SK-N-MC (cell line): ENCODE measurements at regions not wholly inside any gene's neighbourhood (a gene's known extent, or its start where the extent isn't known, plus 50 kb on each side); places are given as distances from the start of the nearest gene placed in this dataset.

Source experiments
- EZH2 ChIP-seq: fragments of 200-600 bp; sonication (generic); IDR thresholded peaks from one replicate; pipeline ENCODE4 v1.6.1; 2017; ENCODE audit warnings: antibody characterized with exemption
- FOXP2 ChIP-seq: optimal IDR thresholded peaks from 2 replicates; pipeline ENCODE3; 2011; ENCODE audit warnings: mild to moderate bottlenecking, moderate library complexity; ENCODE audit not compliant: insufficient read depth; ENCODE audit errors: extremely low read length, control extremely low read depth
- POLR2AphosphoS5 ChIP-seq: IDR thresholded peaks from 2 replicates; pipeline ENCODE4 v1.6.1; 2012; ENCODE audit warnings: mild to moderate bottlenecking, low read depth, low read length, borderline replicate concordance

DNA sequence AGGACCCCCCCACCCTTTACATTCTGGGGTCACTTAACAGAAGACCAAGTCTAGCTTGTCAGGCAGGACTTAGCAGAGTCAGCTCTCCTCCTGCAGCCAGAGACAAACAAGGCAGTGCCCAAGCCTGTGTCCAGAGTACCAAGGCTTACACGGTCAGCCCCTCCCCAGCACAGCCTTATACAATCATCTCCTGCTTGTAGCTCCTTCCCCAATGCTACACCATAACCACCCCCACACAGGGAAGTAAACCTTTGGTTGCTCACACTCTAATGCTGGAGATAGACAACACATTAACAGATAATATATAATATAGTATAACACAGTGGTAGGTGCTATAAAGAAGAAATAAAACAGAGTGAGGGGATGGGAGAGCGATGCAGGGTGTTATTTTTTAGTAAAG lies 175.4 kb upstream of the PWP1 start:
- TF ChIP-seq POLR2AphosphoS5 (no peak), EZH2 (no peak), FOXP2 (no peak)
